ENCODE measurements at regions not wholly inside any gene's neighbourhood (a gene's known extent, or its start where the extent isn't known, plus 50 kb on each side); places are given as distances from the start of the nearest gene placed in this dataset.
A peak's percentile ranks its signal among the peaks of the same experiment; 100 is the strongest.

DNA sequence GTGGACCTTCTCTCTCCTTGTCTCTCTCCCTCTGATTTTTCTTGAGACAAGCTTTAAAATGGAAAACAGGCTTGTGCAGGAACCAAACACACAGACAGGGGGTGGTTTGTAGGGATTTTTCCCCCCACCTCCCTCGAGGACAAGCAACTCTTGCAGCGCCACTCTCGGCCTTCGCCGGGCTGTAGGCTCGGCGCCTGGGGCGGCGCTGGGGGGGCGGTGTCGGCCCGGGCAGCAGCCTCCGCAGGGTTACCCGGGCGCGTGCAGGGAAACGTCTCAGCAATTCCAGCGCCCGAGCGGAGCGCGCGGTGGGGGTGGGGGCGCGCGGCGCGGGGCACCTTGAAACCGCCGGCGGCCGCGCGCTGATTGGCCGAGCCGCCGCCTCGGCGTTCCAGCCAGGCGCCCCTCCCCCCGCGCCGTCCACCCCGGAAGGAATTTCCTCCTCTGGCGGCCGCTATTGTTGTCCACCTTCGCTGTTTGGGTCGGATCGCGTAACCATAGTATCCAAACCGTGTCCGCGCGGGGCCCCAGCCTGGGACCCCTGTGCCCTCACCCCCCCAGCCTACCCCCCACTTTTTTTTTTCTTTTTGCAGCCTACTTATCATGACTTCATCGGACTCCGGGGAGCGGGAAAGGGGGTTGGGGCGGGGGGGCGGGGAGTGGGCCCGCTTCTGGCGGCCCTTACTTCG, 59.8 kb upstream of the ACOT11 start:
- Histone ChIP-seq H3K27ac (ENCODE audit: low read depth in 1 of 2, low read length in 2 of 2) (peak overlapping the region; percentile 88 to 97), H3K9ac (ENCODE audit: low read depth in 1 of 2, low read length in 2 of 2) (peak overlapping the region in 1 of 2 donors; percentile 84), H3K36me3 (ENCODE audit: control insufficient read depth in 4 of 4, insufficient read depth in 3 of 4, low read depth in 1 of 4, low read length in 3 of 4) (no peaks in the 10 kb centered on the region), H3K4me1 (ENCODE audit: control insufficient read depth in 4 of 4, insufficient read depth in 4 of 4, low read length in 3 of 4) (peaks cover 12 to 57% (median 47%) of the 10 kb centered on the region in 4 donors), H3K4me3 (ENCODE audit: low read depth in 1 of 3, low read length in 3 of 3) (peak overlapping the region; percentile 20 to 80 (median 70)), H3K9me3 (ENCODE audit: control insufficient read depth in 4 of 4, low read length in 3 of 4) (no peaks in the 10 kb centered on the region), H3K27me3 (ENCODE audit: control insufficient read depth in 4 of 4, insufficient read depth in 4 of 4, low read length in 3 of 4) (no peaks in the 10 kb centered on the region)
- under 1% methylated on average over 62 of the region's 62 CpGs for WGBS
- TF ChIP-seq FOXA1 (IDR thresholded peaks at IDR 0.05) (no peak), SP1 (IDR thresholded peaks at IDR 0.05) (peak; percentile 39), GABPA (IDR thresholded peaks at IDR 0.05 in 1 of 2, conservative IDR thresholded peaks at IDR 0.05 in 1 of 2) (peak in 1 of 2 donors; percentile 52), HNF4G (IDR thresholded peaks at IDR 0.05) (no peak), HNF4A (conservative IDR thresholded peaks at IDR 0.05) (peak in 1 of 2 donors; percentile 2), RAD21 (IDR thresholded peaks at IDR 0.05) (peak; percentile 7 to 69)
- DNase-seq (ENCODE audit: low spot score), result peak; percentile 90

DNA sequence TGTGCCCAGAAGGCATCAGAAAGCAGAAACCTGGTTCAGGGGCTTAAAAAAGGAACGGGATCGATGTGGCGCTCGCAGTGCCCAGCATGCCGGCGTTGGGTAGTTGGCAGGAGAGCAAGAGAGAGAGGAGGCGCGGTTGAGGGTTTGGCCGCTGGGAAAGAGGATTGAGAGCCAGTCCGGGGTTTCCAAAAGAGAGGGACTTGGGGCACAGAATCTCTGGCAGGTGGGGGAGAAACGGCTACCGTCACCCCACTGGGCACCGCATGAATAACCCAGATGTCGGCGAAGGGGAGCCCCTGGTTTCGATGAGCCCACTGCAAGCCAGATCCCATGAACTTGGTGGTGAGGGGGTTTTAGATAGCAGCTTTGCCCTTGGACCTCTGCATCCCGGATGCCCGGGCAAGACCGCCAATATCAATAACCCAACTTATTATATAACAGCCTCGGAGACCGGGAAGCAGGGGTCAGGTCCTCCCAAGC, 60.4 kb upstream of the ACOT11 start:
- TF ChIP-seq HNF4A (conservative IDR thresholded peaks at IDR 0.05), result peak in 1 of 2 donors; percentile 4
- TF ChIP-seq, protein P1, sequence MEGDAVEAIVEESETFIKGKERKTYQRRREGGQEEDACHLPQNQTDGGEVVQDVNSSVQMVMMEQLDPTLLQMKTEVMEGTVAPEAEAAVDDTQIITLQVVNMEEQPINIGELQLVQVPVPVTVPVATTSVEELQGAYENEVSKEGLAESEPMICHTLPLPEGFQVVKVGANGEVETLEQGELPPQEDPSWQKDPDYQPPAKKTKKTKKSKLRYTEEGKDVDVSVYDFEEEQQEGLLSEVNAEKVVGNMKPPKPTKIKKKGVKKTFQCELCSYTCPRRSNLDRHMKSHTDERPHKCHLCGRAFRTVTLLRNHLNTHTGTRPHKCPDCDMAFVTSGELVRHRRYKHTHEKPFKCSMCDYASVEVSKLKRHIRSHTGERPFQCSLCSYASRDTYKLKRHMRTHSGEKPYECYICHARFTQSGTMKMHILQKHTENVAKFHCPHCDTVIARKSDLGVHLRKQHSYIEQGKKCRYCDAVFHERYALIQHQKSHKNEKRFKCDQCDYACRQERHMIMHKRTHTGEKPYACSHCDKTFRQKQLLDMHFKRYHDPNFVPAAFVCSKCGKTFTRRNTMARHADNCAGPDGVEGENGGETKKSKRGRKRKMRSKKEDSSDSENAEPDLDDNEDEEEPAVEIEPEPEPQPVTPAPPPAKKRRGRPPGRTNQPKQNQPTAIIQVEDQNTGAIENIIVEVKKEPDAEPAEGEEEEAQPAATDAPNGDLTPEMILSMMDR (IDR thresholded peaks at IDR 0.05; ENCODE audit: low read depth, low read length, missing input control), result peak; percentile 4
- TF ChIP-seq RAD21 (IDR thresholded peaks at IDR 0.05), result peak in 1 of 2 donors; percentile 31
- TF ChIP-seq NR2F2 (IDR thresholded peaks at IDR 0.05), result peak; percentile 42
- no peak for TF ChIP-seq FOXA1 (IDR thresholded peaks at IDR 0.05)
- no peak for TF ChIP-seq FOXA2 (IDR thresholded peaks at IDR 0.05)
- Histone ChIP-seq H3K4me3 (ENCODE audit: low read depth in 1 of 3, low read length in 3 of 3) (peak overlapping the region; percentile 27 to 70 (median 60)), H3K9me3 (ENCODE audit: control insufficient read depth in 4 of 4, low read length in 3 of 4) (no peaks in the 10 kb centered on the region), H3K27ac (ENCODE audit: low read depth in 1 of 2, low read length in 2 of 2) (peak overlapping the region; percentile 88 to 97), H3K36me3 (ENCODE audit: control insufficient read depth in 4 of 4, insufficient read depth in 3 of 4, low read depth in 1 of 4, low read length in 3 of 4) (no peaks in the 10 kb centered on the region), H3K9ac (ENCODE audit: low read depth in 1 of 2, low read length in 2 of 2) (peak overlapping the region; percentile 15 to 84), H3K27me3 (ENCODE audit: control insufficient read depth in 4 of 4, insufficient read depth in 4 of 4, low read length in 3 of 4) (no peaks in the 10 kb centered on the region), H3K4me1 (ENCODE audit: control insufficient read depth in 4 of 4, insufficient read depth in 4 of 4, low read length in 3 of 4) (peaks cover 12 to 57% (median 47%) of the 10 kb centered on the region in 4 donors)
- WGBS, result 9% methylated on average over 21 of the region's 21 CpGs
- no peak for DNase-seq (ENCODE audit: low spot score)

DNA sequence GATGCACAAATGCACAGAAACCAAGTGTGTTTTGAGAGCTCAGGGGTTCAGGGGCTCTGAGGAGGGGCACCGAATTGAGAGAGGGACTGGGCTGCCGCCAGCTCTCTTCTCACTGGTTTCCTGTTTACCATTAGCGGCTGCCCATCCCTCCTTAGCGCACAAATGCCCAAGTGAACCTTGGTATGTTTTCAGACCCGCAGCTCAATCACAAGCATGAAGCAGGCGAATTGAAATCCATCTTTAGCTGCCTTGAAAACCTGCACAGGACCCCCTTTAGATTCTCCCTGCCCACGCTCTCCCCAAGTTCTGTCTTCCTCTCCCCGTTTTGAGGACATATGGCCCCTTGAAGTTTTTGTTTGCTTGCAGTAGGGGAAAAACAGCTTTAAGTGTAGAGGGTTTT, 61.1 kb upstream of the ACOT11 start:
- DNase-seq (ENCODE audit: low spot score), result peak; percentile 34
- Histone ChIP-seq H3K9me3 (ENCODE audit: control insufficient read depth in 4 of 4, low read length in 3 of 4) (no peaks in the 10 kb centered on the region), H3K36me3 (ENCODE audit: control insufficient read depth in 4 of 4, insufficient read depth in 3 of 4, low read depth in 1 of 4, low read length in 3 of 4) (no peaks in the 10 kb centered on the region), H3K4me1 (ENCODE audit: control insufficient read depth in 4 of 4, insufficient read depth in 4 of 4, low read length in 3 of 4) (peaks cover 12 to 57% (median 47%) of the 10 kb centered on the region in 4 donors), H3K27ac (ENCODE audit: low read depth in 1 of 2, low read length in 2 of 2) (no peak overlapping the region), H3K27me3 (ENCODE audit: control insufficient read depth in 4 of 4, insufficient read depth in 4 of 4, low read length in 3 of 4) (no peaks in the 10 kb centered on the region), H3K4me3 (ENCODE audit: low read depth in 1 of 3, low read length in 3 of 3) (no peak overlapping the region), H3K9ac (ENCODE audit: low read depth in 1 of 2, low read length in 2 of 2) (peak overlapping the region in 1 of 2 donors; percentile 15)
- no peak for TF ChIP-seq FOXA1 (IDR thresholded peaks at IDR 0.05)
- 16% methylated on average over 8 of the region's 8 CpGs for WGBS

DNA sequence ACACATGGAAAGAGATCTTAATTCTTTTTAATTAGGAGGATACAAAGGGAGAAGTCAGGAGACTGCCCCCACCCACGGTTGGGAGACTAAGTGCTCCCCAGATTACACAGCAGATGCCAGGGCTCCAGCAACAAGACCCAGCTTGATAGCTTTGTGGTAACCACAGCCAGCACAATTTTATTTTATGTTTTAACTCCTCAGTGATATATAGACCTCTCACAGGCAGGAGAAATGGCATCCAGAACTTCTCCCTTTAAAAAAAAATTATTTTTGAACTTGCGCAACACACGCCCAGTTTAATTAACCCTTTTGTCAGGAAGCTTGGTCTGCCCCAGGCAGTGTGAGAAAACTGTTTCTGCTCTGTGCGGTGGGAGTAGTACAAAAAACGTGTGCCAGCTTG, 62.6 kb upstream of the ACOT11 start:
- no peaks in the 10 kb centered on the region for H3K36me3 ChIP-seq (ENCODE audit: control insufficient read depth in 4 of 4, insufficient read depth in 3 of 4, low read depth in 1 of 4, low read length in 3 of 4)
- no peak overlapping the region for H3K9ac ChIP-seq (ENCODE audit: low read depth in 1 of 2, low read length in 2 of 2)
- 62% methylated on average over 5 of the region's 5 CpGs for WGBS
- H3K4me3 ChIP-seq (ENCODE audit: low read depth in 1 of 3, low read length in 3 of 3), result no peak overlapping the region
- H3K4me1 ChIP-seq (ENCODE audit: control insufficient read depth in 4 of 4, insufficient read depth in 4 of 4, low read length in 3 of 4), result peaks cover 12 to 47% (median 40%) of the 10 kb centered on the region in 4 donors
- no peaks in the 10 kb centered on the region for H3K27me3 ChIP-seq (ENCODE audit: control insufficient read depth in 4 of 4, insufficient read depth in 4 of 4, low read length in 3 of 4)
- no peak overlapping the region for H3K27ac ChIP-seq (ENCODE audit: low read depth in 1 of 2, low read length in 2 of 2)
- DNase-seq (ENCODE audit: low spot score), result no peak
- H3K9me3 ChIP-seq (ENCODE audit: control insufficient read depth in 4 of 4, low read length in 3 of 4), result no peaks in the 10 kb centered on the region
- TF ChIP-seq YY1 (IDR thresholded peaks at IDR 0.05) (no peak), JUND (IDR thresholded peaks at IDR 0.05) (no peak), HNF4G (IDR thresholded peaks at IDR 0.05) (no peak), RXRA (IDR thresholded peaks at IDR 0.05) (no peak), TAF1 (conservative IDR thresholded peaks at IDR 0.05) (no peak), FOXA1 (IDR thresholded peaks at IDR 0.05) (no peak), SP1 (IDR thresholded peaks at IDR 0.05) (no peak)
- TF ChIP-seq, protein P2, sequence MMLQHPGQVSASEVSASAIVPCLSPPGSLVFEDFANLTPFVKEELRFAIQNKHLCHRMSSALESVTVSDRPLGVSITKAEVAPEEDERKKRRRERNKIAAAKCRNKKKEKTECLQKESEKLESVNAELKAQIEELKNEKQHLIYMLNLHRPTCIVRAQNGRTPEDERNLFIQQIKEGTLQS (IDR thresholded peaks at IDR 0.05), result no peak
- TF ChIP-seq, protein P3, sequence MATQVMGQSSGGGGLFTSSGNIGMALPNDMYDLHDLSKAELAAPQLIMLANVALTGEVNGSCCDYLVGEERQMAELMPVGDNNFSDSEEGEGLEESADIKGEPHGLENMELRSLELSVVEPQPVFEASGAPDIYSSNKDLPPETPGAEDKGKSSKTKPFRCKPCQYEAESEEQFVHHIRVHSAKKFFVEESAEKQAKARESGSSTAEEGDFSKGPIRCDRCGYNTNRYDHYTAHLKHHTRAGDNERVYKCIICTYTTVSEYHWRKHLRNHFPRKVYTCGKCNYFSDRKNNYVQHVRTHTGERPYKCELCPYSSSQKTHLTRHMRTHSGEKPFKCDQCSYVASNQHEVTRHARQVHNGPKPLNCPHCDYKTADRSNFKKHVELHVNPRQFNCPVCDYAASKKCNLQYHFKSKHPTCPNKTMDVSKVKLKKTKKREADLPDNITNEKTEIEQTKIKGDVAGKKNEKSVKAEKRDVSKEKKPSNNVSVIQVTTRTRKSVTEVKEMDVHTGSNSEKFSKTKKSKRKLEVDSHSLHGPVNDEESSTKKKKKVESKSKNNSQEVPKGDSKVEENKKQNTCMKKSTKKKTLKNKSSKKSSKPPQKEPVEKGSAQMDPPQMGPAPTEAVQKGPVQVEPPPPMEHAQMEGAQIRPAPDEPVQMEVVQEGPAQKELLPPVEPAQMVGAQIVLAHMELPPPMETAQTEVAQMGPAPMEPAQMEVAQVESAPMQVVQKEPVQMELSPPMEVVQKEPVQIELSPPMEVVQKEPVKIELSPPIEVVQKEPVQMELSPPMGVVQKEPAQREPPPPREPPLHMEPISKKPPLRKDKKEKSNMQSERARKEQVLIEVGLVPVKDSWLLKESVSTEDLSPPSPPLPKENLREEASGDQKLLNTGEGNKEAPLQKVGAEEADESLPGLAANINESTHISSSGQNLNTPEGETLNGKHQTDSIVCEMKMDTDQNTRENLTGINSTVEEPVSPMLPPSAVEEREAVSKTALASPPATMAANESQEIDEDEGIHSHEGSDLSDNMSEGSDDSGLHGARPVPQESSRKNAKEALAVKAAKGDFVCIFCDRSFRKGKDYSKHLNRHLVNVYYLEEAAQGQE (IDR thresholded peaks at IDR 0.05), result no peak

All from liver (tissue), 8 donors.